PFSK-1 (cell line): ENCODE measurements at regions not wholly inside any gene's neighbourhood (a gene's known extent, or its start where the extent isn't known, plus 50 kb on each side); places are given as distances from the start of the nearest gene placed in this dataset.

Source experiments
- FOXP2 ChIP-seq: optimal IDR thresholded peaks from 2 replicates; pipeline ENCODE3; 2011; ENCODE audit warnings: borderline replicate concordance, control low read depth, inconsistent platforms; ENCODE audit not compliant: insufficient read depth; ENCODE audit errors: extremely low read length, extremely low read depth
- POLR2AphosphoS5 ChIP-seq: IDR thresholded peaks from 2 replicates; pipeline ENCODE4 v1.6.1; 2012; ENCODE audit warnings: low read depth, mild to moderate bottlenecking, control low read depth, low read length, moderate library complexity
- REST ChIP-seq, 2 experiments: IDR thresholded peaks; 2 replicates each; pipeline versions ENCODE4 v1.6.1 to v1.8.0; 2011 to 2012; ENCODE audit warnings: low read depth in 2 of 2, low read length in 2 of 2, control low read depth in 1 of 2, inconsistent platforms in 1 of 2, mild to moderate bottlenecking in 1 of 2, moderate library complexity in 1 of 2; ENCODE audit not compliant: insufficient read depth in 1 of 2
- SIN3A ChIP-seq: IDR thresholded peaks from 2 replicates; pipeline ENCODE4 v1.6.1; 2012; ENCODE audit warnings: mild to moderate bottlenecking, low read length, moderate library complexity, borderline replicate concordance; ENCODE audit not compliant: insufficient read depth
- TAF1 ChIP-seq: IDR thresholded peaks from 2 replicates; pipeline ENCODE4 v1.6.1; 2012; ENCODE audit warnings: low read length, control low read depth, borderline replicate concordance; ENCODE audit not compliant: insufficient read depth

GRCh38 chr12:97877404-97877803 lies 414.8 kb downstream of the RMST start:
- no peak for TF ChIP-seq TAF1
- TF ChIP-seq POLR2AphosphoS5 = no peak
- TF ChIP-seq SIN3A = no peak

DNA sequence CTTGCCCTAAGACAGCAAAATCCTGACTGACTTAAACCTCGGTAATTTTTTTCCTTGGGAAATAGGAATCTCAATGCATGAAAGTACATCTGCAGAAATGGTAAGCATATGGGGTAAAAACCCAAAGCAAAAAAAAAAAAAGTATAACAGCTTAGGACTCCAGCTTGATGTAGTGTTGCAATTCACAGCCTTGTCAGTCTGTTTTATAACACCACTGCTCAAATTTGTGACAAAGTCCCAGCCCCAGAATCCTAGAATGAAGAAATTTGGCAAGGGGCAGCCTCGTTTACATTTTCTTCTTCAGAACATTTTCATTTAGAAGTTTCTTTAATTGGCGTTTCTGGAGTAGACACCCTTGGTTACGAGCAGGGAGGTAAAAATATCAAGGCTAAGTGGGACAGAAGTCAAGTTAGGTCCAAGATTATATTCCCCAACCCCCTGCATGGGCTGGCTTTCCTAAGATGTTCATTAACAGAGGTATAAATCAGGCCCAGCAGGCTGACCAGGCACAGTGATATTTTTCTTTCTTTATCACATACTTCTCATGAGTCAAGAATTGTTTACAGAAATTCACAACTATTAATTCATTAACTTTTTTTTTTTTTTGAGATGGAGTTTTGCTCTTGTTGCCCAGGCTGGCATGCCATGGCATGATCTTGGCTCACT lies 424.0 kb downstream of the RMST start:
- TF ChIP-seq FOXP2 = no peak
- TF ChIP-seq REST (IDR thresholded peaks at IDR 0.05; ENCODE audit: insufficient read depth in 1 of 2, low read depth in 2 of 2, low read length in 2 of 2) = no peak
- no peak for TF ChIP-seq SIN3A
- TF ChIP-seq POLR2AphosphoS5 = no peak
- no peak for TF ChIP-seq TAF1

- TF ChIP-seq REST (IDR thresholded peaks at IDR 0.05; ENCODE audit: insufficient read depth in 1 of 2, low read depth in 2 of 2, low read length in 2 of 2) (no peak), FOXP2 (no peak), SIN3A (no peak), TAF1 (no peak), POLR2AphosphoS5 (no peak)
Observed at GRCh38 chr12:97899529-97899928, 436.9 kb downstream of the RMST start.

- no peak for TF ChIP-seq REST (IDR thresholded peaks at IDR 0.05; ENCODE audit: insufficient read depth in 1 of 2, low read depth in 2 of 2, low read length in 2 of 2)
- TF ChIP-seq POLR2AphosphoS5 = no peak
Observed at GRCh38 chr12:97899956-97900355, 437.4 kb downstream of the RMST start.

DNA sequence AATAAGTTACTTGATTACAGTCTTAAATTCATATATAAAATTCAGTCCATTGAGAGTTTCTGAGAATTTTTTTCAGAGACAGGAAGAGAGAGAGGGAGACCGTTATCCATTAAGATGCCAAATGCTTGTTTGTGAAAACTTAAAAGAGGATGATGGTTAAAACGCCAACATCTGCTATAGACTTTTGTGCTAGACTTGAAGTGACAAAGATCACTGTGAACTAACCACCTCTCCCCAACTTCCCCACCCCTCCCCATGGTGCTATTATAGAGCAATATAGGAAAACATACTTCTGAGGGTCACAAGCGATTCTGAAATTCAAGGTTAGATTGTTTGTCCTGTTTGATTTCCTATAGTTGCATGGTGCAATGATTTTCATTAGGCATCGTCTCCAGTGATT lies 440.8 kb downstream of the RMST start:
- TF ChIP-seq SIN3A (no peak), POLR2AphosphoS5 (no peak), TAF1 (no peak), FOXP2 (no peak), REST (IDR thresholded peaks at IDR 0.05; ENCODE audit: insufficient read depth in 1 of 2, low read depth in 2 of 2, low read length in 2 of 2) (no peak)
